DOHH2 (cell line): ENCODE measurements at regions not wholly inside any gene's neighbourhood (a gene's known extent, or its start where the extent isn't known, plus 50 kb on each side); places are given as distances from the start of the nearest gene placed in this dataset.

ENCODE experiments used
- H3F3A ChIP-seq: fragments of 200-600 bp; sonication (generic), shearing (Covaris generic); 2 replicates; pipeline ENCODE4 v1.6.0; 2016; ENCODE audit warnings: antibody characterized with exemption, mild to moderate bottlenecking; ENCODE audit not compliant: control insufficient read depth, insufficient read depth
- H3K27ac ChIP-seq: fragments of 200-600 bp; sonication (generic); 2 replicates; pipeline ENCODE4 v1.5.1; 2014; ENCODE audit warnings: low read depth, mild to moderate bottlenecking, low read length, moderate library complexity
- H3K27me3 ChIP-seq: fragments of 200-600 bp; sonication (generic); 2 replicates; pipeline ENCODE4 v1.6.1; 2014; ENCODE audit warnings: mild to moderate bottlenecking, low read length, mixed read lengths; ENCODE audit not compliant: control insufficient read depth
- H3K36me3 ChIP-seq: fragments of 200-600 bp; sonication (generic); 2 replicates; pipeline ENCODE4 v1.6.1; 2014; ENCODE audit warnings: mild to moderate bottlenecking, low read length, moderate library complexity, mixed read lengths; ENCODE audit not compliant: control insufficient read depth
- H3K4me1 ChIP-seq: fragments of 200-600 bp; sonication (generic); 2 replicates; pipeline ENCODE4 v1.6.1; 2014; ENCODE audit warnings: mild to moderate bottlenecking, low read length, mixed read lengths; ENCODE audit not compliant: control insufficient read depth
- H3K4me2 ChIP-seq: fragments of 200-600 bp; sonication (generic); 2 replicates; pipeline ENCODE4 v1.6.0; 2014; ENCODE audit warnings: mild to moderate bottlenecking, low read length, moderate library complexity
- H3K4me3 ChIP-seq: fragments of 200-600 bp; sonication (generic); 2 replicates; pipeline ENCODE4 v1.5.1; 2014; ENCODE audit warnings: mild to moderate bottlenecking, low read length, mixed read lengths
- H3K79me2 ChIP-seq: fragments of 200-600 bp; sonication (generic); 2 replicates; pipeline ENCODE4 v1.6.1; 2014; ENCODE audit warnings: mild to moderate bottlenecking, low read length, mixed read lengths; ENCODE audit not compliant: control insufficient read depth
- H3K9me2 ChIP-seq: fragments of 200-600 bp; sonication (generic); replicated peaks from 2 replicates; pipeline ENCODE4 v1.6.1; 2014; ENCODE audit warnings: mild to moderate bottlenecking, low read length, mixed read lengths; ENCODE audit not compliant: control insufficient read depth
- H3K9me3 ChIP-seq: fragments of 200-600 bp; sonication (generic); 2 replicates; pipeline ENCODE4 v1.6.1; 2014; ENCODE audit warnings: antibody characterized with exemption, low read length, mixed read lengths; ENCODE audit not compliant: control insufficient read depth, insufficient read depth
- H4K20me1 ChIP-seq: fragments of 200-600 bp; sonication (generic); 2 replicates; pipeline ENCODE4 v1.6.0; 2014; ENCODE audit warnings: low read depth, mild to moderate bottlenecking, antibody characterized with exemption, low read length, moderate library complexity; ENCODE audit not compliant: control insufficient read depth, insufficient read depth
- EZH2phosphoT487 ChIP-seq: fragments of 200-600 bp; sonication (generic); IDR thresholded peaks from 2 replicates; pipeline ENCODE4 v1.6.1; 2017; ENCODE audit warnings: borderline replicate concordance, mild to moderate bottlenecking, antibody characterized with exemption, low read length, moderate library complexity, mixed read lengths
- TF ChIP-seq, protein P1 (sequence below): fragments of 200-600 bp; sonication (generic); IDR thresholded peaks from one replicate; pipeline ENCODE4 v1.5.1; 2014; ENCODE audit warnings: antibody characterized with exemption, mild to moderate bottlenecking, low read depth, low read length; ENCODE audit not compliant: poor library complexity, severe bottlenecking

DNA sequence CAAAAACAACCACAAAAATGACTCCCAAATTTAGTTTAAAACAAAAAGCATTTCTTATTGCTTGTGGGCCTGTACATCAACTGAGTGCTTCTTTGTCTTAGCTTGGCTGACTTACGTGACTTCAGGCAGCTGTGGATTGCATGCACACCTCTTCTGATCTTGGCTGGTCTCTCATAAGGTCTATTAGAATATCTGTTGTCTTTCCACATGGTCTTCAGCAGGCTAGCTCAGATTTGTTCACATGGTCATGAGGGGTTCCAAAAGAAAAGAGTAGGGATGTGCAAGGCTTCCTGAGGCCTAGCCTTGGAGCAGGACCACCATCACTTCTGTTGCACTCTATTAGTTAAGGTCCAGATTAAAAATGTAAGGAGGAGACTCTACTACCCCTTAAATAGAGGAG lies 120.1 kb downstream of the LRRC70 start:
- H3K9me3 ChIP-seq, result no peaks in the 10 kb centered on the region
- no peaks in the 10 kb centered on the region for H3K79me2 ChIP-seq
- H4K20me1 ChIP-seq, result no peaks in the 10 kb centered on the region
- no peak overlapping the region for H3K4me3 ChIP-seq
- TF ChIP-seq, protein P1, sequence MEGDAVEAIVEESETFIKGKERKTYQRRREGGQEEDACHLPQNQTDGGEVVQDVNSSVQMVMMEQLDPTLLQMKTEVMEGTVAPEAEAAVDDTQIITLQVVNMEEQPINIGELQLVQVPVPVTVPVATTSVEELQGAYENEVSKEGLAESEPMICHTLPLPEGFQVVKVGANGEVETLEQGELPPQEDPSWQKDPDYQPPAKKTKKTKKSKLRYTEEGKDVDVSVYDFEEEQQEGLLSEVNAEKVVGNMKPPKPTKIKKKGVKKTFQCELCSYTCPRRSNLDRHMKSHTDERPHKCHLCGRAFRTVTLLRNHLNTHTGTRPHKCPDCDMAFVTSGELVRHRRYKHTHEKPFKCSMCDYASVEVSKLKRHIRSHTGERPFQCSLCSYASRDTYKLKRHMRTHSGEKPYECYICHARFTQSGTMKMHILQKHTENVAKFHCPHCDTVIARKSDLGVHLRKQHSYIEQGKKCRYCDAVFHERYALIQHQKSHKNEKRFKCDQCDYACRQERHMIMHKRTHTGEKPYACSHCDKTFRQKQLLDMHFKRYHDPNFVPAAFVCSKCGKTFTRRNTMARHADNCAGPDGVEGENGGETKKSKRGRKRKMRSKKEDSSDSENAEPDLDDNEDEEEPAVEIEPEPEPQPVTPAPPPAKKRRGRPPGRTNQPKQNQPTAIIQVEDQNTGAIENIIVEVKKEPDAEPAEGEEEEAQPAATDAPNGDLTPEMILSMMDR, result no peak
- TF ChIP-seq EZH2phosphoT487, result no peak
- H3K4me1 ChIP-seq, result no peaks in the 10 kb centered on the region
- H3K4me2 ChIP-seq, result no peak overlapping the region
- no peaks in the 10 kb centered on the region for H3K27me3 ChIP-seq
- no peaks in the 10 kb centered on the region for H3F3A ChIP-seq
- no peaks in the 10 kb centered on the region for H3K9me2 ChIP-seq
- no peaks in the 10 kb centered on the region for H3K36me3 ChIP-seq
- no peak overlapping the region for H3K27ac ChIP-seq

DNA sequence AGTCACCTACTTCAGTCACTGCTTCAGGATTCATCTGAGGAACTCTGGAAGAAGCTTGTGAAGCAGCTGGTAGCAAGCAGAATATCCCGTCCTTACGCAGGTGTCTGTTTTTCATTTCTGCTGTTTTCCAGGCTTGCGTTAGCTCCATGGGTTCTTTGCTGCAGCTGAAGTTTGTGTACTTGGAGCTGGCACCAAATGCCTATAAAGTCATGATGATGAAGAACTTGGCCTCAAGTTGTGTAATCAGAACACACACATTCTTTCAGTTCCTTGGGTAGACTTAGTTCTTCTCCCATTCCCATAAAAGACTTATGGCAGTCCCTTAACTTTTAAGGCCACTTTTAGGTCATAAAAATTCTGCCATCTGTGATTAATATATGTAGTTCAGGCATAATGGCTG lies 116.7 kb downstream of the LRRC70 start:
- TF ChIP-seq, protein P1, result no peak
- TF ChIP-seq EZH2phosphoT487, result no peak
- Histone ChIP-seq H3F3A (no peaks in the 10 kb centered on the region), H3K4me3 (no peak overlapping the region), H3K36me3 (no peaks in the 10 kb centered on the region), H4K20me1 (no peaks in the 10 kb centered on the region), H3K4me2 (no peak overlapping the region), H3K27ac (no peak overlapping the region), H3K9me2 (no peaks in the 10 kb centered on the region), H3K9me3 (no peaks in the 10 kb centered on the region), H3K79me2 (no peaks in the 10 kb centered on the region), H3K4me1 (no peaks in the 10 kb centered on the region), H3K27me3 (no peaks in the 10 kb centered on the region)

DNA sequence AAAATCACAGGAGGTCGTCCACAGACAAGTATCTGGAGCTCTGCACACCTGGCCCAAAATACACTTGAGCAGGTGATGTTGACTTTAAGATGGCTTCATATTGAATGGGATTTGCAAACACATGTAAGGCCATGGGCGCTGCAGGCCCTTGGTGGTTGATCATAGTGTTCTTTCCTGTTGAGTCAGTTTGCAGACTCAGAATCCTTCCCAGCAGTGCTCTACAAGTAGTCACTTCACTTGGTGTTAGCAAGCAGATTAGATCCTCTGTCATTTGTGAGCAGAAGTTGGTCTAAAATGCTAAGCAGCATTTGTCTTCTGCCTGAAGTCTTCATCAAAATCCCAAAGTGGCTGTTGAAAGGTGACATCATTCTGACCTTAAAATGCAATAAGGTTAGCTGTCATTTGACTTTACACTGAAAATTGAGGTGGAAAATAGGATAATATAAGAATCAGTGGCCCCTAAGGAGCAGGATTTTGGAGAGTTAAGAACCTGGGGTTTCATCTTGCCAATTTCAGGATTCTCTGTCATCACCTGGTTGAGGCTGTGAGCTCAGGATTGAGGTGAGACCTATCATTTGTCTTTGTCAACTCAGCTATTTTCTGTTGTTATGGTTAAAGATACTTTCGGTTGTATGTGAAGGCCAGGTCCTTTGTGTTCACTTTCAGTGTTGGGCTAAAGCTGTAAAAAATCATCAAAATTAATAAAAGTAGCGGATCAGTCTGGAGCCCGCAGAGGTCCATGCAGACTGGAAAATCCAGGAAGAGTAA lies 114.5 kb downstream of the LRRC70 start:
- no peaks in the 10 kb centered on the region for H3K9me2 ChIP-seq
- H3K4me3 ChIP-seq, result no peak overlapping the region
- no peaks in the 10 kb centered on the region for H3K79me2 ChIP-seq
- no peak for TF ChIP-seq EZH2phosphoT487
- TF ChIP-seq, protein P1, result no peak
- no peaks in the 10 kb centered on the region for H4K20me1 ChIP-seq
- H3K9me3 ChIP-seq, result no peaks in the 10 kb centered on the region
- no peaks in the 10 kb centered on the region for H3F3A ChIP-seq
- H3K27ac ChIP-seq, result no peak overlapping the region
- no peaks in the 10 kb centered on the region for H3K36me3 ChIP-seq
- no peaks in the 10 kb centered on the region for H3K4me1 ChIP-seq
- no peak overlapping the region for H3K4me2 ChIP-seq
- no peaks in the 10 kb centered on the region for H3K27me3 ChIP-seq

DNA sequence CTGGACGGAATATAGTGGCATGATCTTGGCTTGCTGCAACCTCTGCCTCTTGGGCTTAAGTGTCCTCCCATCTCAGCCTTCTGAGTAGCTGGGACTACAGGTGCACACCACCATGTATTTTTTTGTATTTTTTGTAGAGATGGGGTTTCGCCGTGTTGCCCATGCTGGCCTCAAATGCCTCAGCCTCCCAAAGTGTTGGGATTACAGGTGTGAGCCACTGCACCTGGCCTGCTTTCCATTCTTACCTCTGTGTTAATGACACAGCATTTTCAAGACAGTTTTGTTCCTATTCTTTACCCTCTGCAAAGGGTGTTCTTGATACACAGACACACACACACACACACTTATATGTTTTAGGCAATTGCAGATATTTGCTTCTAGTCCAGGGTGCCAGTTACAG lies 113.3 kb downstream of the LRRC70 start:
- H3K36me3 ChIP-seq, result no peaks in the 10 kb centered on the region
- H3K79me2 ChIP-seq, result no peaks in the 10 kb centered on the region
- H3K27me3 ChIP-seq, result no peaks in the 10 kb centered on the region
- H3K4me2 ChIP-seq, result no peak overlapping the region
- no peak for TF ChIP-seq EZH2phosphoT487
- TF ChIP-seq, protein P1, result no peak
- H4K20me1 ChIP-seq, result no peaks in the 10 kb centered on the region
- no peaks in the 10 kb centered on the region for H3K9me2 ChIP-seq
- H3F3A ChIP-seq, result no peaks in the 10 kb centered on the region
- H3K4me1 ChIP-seq, result no peaks in the 10 kb centered on the region
- H3K9me3 ChIP-seq, result no peaks in the 10 kb centered on the region
- H3K27ac ChIP-seq, result no peak overlapping the region
- no peak overlapping the region for H3K4me3 ChIP-seq
